Omental fat pad (tissue), 3 donors: ENCODE measurements at regions not wholly inside any gene's neighbourhood (a gene's known extent, or its start where the extent isn't known, plus 50 kb on each side); places are given as distances from the start of the nearest gene placed in this dataset.

Source experiments
- ATAC-seq: fragments of 150-250 bp; one replicate; pipeline ENCODE4 v1.9.1; 2016; ENCODE audit warnings: mild to moderate bottlenecking, moderate library complexity; ENCODE audit not compliant: low FRiP score
- DNase-seq: peaks from one replicate; pipeline ENCODE4 v3.0.0-alpha.2; 2019; ENCODE audit warnings: low spot score
- TF ChIP-seq, protein P1 (sequence below), 3 donors: fragments of 450-650 bp; IDR thresholded peaks; one replicate each; pipeline ENCODE4 v1.5.1; 2016 to 2017; ENCODE audit warnings: antibody characterized with exemption in 3 of 3, mild to moderate bottlenecking in 3 of 3, moderate library complexity in 2 of 3

DNA sequence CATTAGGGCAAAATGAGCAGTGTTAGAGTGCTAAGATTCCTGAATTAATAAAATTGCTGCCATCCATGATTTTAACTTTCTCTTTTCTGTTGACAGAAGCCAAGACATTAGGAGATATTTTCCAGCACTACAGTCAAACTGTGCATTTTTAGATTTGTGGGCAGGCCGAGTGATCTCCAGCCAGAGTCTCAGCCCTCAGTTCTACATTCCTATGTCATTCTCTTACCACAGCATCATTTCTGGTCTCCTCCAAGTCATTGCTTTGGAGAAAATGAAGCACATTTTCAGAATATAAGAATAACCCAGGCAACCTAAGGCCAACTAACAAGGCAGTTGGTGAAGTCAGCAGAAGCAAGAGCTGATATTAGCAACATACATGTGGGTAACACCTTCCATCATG is 74.6 kb upstream of the NUDT7 start:
- DNase-seq (no peak), ATAC-seq (no peak)
- TF ChIP-seq, protein P1, sequence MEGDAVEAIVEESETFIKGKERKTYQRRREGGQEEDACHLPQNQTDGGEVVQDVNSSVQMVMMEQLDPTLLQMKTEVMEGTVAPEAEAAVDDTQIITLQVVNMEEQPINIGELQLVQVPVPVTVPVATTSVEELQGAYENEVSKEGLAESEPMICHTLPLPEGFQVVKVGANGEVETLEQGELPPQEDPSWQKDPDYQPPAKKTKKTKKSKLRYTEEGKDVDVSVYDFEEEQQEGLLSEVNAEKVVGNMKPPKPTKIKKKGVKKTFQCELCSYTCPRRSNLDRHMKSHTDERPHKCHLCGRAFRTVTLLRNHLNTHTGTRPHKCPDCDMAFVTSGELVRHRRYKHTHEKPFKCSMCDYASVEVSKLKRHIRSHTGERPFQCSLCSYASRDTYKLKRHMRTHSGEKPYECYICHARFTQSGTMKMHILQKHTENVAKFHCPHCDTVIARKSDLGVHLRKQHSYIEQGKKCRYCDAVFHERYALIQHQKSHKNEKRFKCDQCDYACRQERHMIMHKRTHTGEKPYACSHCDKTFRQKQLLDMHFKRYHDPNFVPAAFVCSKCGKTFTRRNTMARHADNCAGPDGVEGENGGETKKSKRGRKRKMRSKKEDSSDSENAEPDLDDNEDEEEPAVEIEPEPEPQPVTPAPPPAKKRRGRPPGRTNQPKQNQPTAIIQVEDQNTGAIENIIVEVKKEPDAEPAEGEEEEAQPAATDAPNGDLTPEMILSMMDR (IDR thresholded peaks at IDR 0.05): no peak

DNA sequence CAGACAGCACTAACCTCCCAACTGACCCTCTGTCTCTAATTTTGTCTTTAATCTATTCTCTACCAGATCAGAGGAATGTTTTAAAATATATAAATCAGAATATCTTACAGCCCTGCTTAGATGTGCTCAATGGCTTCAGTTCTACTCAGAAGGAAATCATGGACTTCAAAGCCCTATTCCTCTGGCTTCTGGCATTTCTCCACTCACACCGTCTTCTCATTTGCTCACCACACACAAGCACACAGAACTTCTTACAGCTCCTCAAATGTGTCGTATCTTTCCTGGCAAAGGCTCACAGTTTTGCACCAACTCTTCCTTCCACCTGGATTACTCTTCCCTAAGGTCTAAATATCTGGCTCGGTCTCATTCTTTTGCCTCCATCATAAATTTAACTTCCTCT is 71.6 kb upstream of the NUDT7 start:
- DNase-seq: no peak
- TF ChIP-seq, protein P1 (IDR thresholded peaks at IDR 0.05): no peak
- ATAC-seq: no peak

DNA sequence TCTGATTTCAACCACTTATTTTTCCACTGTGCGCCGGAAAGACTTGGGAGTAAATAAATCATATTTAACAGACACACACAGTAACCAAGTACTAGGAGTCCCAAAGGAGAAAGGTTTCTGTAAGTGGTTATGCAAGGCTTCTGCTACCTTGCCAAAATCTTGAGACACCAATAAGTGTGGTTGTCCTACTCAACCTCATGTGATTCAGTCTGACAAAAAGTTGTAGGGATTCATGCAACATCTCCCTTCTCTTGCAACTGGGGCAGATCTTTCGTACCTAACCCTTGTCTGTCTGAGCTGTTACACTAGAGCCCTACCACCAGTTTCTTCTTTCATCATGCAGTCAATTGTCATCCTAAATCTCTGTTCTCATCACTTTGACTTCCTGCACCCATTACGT is 69.9 kb upstream of the NUDT7 start:
- DNase-seq (no peak), ATAC-seq (no peak)
- TF ChIP-seq, protein P1 (IDR thresholded peaks at IDR 0.05): no peak

DNA sequence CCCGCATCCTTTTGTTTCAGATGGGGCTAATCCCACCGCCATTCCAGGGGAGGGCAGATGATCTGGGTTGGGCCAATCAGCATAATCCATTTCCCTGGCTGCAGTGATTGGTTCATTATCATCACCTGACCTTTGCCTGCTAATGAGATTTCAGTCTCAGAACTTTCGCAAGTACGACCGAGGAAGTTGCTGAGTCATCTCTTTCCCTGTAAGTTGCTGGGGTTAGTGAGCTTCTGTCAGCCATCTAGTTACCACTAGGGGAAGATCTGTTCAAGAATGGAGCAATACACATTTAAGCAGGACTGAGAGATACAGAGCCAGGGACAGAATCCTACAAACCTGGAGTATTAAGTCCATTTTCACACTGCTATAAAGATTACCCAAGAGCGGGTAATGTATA is 65.3 kb upstream of the NUDT7 start:
- no peak for DNase-seq
- ATAC-seq: no peak
- TF ChIP-seq, protein P1 (IDR thresholded peaks at IDR 0.05): no peak

DNA sequence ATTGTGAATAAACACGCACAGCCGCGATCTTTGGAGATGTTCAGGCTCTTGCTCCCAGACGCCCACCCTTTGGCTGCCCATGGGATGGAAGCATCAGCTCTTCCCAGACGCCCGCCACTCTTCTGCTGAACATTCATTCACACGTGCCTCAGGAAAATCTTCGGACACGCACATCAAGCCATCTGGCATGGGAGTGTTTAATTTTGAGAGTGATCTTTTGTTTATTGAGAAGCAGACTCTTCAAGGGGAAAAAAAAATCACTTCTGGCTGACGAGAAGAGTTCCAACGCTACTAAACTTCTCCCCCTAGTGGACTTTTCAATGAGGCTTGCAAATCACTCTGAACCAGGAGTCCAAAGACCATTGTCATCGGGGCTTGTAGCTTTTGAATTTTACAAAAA is 62.0 kb upstream of the NUDT7 start:
- DNase-seq (no peak), ATAC-seq (no peak)
- TF ChIP-seq, protein P1 (IDR thresholded peaks at IDR 0.05): no peak

DNA sequence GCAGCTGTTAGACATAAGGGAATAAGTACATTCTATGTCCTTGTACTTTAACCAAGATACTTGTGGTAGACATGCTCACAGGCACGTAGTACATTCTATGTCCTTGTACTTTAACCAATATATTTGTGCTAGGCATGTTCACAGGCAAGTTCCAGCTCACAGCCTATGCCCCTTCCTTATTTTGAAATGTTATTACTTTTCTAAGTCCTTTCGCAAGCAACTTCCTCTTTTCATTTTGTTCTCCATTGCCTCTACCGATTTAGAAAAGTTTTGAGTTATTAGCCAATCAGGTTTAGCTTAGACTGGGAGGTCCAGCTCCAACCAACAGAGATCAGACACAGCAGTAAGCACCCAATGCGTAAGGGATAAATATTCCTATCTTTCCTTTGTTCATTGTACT is 60.1 kb upstream of the NUDT7 start:
- DNase-seq (no peak), ATAC-seq (no peak)
- TF ChIP-seq, protein P1 (IDR thresholded peaks at IDR 0.05): no peak

DNA sequence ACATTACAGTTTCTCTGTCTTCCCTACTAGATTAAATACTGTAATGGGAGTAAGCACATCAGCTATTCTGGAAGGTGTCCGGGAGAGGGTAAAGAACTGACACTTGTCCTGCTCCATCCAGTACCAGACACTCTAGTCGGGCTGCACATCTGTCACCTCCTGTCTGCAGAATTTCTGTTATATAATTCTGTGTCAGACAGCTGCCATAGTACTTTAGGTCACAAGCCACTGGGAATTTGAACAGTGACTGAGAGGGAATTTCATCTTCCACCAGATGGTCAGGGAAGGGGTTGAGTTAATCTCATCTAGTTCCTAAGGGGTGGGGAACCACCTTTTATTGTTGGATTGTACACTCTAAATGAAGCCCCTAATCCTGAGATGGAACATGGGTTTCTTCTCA is 58.6 kb upstream of the NUDT7 start:
- no peak for ATAC-seq
- TF ChIP-seq, protein P1 (IDR thresholded peaks at IDR 0.05): no peak
- no peak for DNase-seq
